ENCODE measurements at regions not wholly inside any gene's neighbourhood (a gene's known extent, or its start where the extent isn't known, plus 50 kb on each side); places are given as distances from the start of the nearest gene placed in this dataset.

DNA sequence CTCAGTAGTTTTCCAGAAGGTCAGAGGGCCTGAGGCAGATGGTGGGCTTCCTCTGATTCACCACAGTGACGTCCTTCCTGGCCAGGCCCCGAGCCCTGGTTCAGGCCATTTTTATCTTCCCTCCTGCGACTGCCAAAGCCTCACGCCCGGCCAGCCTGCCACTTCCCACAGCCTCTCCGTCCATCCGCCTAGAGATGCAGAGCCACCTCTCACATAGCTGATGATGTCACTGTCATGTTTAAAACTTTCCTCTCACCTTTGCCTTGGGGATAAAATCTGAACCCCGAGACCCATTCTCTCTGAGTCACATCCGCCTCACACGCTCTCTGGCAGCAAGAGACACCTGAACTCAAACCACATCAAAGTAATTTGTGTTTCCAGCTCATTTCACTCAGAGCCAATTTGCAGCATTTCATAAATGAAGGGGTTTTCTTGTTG lies 175.3 kb downstream of the QDPR start (continued):
- TF ChIP-seq, protein P1, sequence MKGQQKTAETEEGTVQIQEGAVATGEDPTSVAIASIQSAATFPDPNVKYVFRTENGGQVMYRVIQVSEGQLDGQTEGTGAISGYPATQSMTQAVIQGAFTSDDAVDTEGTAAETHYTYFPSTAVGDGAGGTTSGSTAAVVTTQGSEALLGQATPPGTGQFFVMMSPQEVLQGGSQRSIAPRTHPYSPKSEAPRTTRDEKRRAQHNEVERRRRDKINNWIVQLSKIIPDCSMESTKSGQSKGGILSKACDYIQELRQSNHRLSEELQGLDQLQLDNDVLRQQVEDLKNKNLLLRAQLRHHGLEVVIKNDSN (IDR thresholded peaks at IDR 0.05; ENCODE audit: borderline replicate concordance, extremely low read length, insufficient read depth, low read depth, low read length): no peak
- no peak for TF ChIP-seq NR2C2 (IDR thresholded peaks at IDR 0.05; ENCODE audit: borderline replicate concordance, control insufficient read depth, insufficient read length, low read depth)
- no peak for TF ChIP-seq SREBF1 (IDR thresholded peaks at IDR 0.05; ENCODE audit: low read length)
- TF ChIP-seq, protein P2, sequence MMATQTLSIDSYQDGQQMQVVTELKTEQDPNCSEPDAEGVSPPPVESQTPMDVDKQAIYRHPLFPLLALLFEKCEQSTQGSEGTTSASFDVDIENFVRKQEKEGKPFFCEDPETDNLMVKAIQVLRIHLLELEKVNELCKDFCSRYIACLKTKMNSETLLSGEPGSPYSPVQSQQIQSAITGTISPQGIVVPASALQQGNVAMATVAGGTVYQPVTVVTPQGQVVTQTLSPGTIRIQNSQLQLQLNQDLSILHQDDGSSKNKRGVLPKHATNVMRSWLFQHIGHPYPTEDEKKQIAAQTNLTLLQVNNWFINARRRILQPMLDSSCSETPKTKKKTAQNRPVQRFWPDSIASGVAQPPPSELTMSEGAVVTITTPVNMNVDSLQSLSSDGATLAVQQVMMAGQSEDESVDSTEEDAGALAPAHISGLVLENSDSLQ (IDR thresholded peaks at IDR 0.05): peak; percentile 74
- 0 out of 2 replicates have a peak, but pooled peaks have one; percentile 66 for TF ChIP-seq CHD2 (IDR thresholded peaks at IDR 0.05; ENCODE audit: borderline replicate concordance, low read depth, low read length)
- 0 out of 3 replicates have a peak, but pooled peaks have one; percentile 25 for TF ChIP-seq POU2F2 (IDR thresholded peaks at IDR 0.05; ENCODE audit: borderline replicate concordance, low read depth, low read length)
- TF ChIP-seq SMAD1 (IDR thresholded peaks at IDR 0.05; ENCODE audit: low read depth, partially characterized antibody): peak; percentile 72
- no peak for TF ChIP-seq KAT2A (conservative IDR thresholded peaks at IDR 0.05; ENCODE audit: control insufficient read depth, low read depth, low read length)
- TF ChIP-seq GABPA (IDR thresholded peaks at IDR 0.05; ENCODE audit: low read depth): no peak
- no peak for TF ChIP-seq HDAC2 (IDR thresholded peaks at IDR 0.05)
- no peak for TF ChIP-seq CHD4 (IDR thresholded peaks at IDR 0.05)
- TF ChIP-seq KDM1A (IDR thresholded peaks at IDR 0.05; ENCODE audit: borderline replicate concordance): no peak
- TF ChIP-seq, protein P3, sequence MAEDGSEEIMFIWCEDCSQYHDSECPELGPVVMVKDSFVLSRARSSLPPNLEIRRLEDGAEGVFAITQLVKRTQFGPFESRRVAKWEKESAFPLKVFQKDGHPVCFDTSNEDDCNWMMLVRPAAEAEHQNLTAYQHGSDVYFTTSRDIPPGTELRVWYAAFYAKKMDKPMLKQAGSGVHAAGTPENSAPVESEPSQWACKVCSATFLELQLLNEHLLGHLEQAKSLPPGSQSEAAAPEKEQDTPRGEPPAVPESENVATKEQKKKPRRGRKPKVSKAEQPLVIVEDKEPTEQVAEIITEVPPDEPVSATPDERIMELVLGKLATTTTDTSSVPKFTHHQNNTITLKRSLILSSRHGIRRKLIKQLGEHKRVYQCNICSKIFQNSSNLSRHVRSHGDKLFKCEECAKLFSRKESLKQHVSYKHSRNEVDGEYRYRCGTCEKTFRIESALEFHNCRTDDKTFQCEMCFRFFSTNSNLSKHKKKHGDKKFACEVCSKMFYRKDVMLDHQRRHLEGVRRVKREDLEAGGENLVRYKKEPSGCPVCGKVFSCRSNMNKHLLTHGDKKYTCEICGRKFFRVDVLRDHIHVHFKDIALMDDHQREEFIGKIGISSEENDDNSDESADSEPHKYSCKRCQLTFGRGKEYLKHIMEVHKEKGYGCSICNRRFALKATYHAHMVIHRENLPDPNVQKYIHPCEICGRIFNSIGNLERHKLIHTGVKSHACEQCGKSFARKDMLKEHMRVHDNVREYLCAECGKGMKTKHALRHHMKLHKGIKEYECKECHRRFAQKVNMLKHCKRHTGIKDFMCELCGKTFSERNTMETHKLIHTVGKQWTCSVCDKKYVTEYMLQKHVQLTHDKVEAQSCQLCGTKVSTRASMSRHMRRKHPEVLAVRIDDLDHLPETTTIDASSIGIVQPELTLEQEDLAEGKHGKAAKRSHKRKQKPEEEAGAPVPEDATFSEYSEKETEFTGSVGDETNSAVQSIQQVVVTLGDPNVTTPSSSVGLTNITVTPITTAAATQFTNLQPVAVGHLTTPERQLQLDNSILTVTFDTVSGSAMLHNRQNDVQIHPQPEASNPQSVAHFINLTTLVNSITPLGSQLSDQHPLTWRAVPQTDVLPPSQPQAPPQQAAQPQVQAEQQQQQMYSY (CRISPR knock-in tag; IDR thresholded peaks at IDR 0.05): no peak
- TF ChIP-seq, protein P4, sequence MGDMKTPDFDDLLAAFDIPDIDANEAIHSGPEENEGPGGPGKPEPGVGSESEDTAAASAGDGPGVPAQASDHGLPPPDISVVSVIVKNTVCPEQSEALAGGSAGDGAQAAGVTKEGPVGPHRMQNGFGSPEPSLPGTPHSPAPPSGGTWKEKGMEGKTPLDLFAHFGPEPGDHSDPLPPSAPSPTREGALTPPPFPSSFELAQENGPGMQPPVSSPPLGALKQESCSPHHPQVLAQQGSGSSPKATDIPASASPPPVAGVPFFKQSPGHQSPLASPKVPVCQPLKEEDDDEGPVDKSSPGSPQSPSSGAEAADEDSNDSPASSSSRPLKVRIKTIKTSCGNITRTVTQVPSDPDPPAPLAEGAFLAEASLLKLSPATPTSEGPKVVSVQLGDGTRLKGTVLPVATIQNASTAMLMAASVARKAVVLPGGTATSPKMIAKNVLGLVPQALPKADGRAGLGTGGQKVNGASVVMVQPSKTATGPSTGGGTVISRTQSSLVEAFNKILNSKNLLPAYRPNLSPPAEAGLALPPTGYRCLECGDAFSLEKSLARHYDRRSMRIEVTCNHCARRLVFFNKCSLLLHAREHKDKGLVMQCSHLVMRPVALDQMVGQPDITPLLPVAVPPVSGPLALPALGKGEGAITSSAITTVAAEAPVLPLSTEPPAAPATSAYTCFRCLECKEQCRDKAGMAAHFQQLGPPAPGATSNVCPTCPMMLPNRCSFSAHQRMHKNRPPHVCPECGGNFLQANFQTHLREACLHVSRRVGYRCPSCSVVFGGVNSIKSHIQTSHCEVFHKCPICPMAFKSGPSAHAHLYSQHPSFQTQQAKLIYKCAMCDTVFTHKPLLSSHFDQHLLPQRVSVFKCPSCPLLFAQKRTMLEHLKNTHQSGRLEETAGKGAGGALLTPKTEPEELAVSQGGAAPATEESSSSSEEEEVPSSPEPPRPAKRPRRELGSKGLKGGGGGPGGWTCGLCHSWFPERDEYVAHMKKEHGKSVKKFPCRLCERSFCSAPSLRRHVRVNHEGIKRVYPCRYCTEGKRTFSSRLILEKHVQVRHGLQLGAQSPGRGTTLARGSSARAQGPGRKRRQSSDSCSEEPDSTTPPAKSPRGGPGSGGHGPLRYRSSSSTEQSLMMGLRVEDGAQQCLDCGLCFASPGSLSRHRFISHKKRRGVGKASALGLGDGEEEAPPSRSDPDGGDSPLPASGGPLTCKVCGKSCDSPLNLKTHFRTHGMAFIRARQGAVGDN (IDR thresholded peaks at IDR 0.05): peak; percentile 71; the same call in 1 of the 2 replicates
- TF ChIP-seq CREB1 (IDR thresholded peaks at IDR 0.05; ENCODE audit: low read depth): peak; percentile 46; the same call in 1 of the 2 replicates
- TF ChIP-seq NFXL1 (IDR thresholded peaks at IDR 0.05; ENCODE audit: borderline replicate concordance): no peak
- TF ChIP-seq IKZF2 (IDR thresholded peaks at IDR 0.05): peak; percentile 94 to 95
- TF ChIP-seq, protein P5, sequence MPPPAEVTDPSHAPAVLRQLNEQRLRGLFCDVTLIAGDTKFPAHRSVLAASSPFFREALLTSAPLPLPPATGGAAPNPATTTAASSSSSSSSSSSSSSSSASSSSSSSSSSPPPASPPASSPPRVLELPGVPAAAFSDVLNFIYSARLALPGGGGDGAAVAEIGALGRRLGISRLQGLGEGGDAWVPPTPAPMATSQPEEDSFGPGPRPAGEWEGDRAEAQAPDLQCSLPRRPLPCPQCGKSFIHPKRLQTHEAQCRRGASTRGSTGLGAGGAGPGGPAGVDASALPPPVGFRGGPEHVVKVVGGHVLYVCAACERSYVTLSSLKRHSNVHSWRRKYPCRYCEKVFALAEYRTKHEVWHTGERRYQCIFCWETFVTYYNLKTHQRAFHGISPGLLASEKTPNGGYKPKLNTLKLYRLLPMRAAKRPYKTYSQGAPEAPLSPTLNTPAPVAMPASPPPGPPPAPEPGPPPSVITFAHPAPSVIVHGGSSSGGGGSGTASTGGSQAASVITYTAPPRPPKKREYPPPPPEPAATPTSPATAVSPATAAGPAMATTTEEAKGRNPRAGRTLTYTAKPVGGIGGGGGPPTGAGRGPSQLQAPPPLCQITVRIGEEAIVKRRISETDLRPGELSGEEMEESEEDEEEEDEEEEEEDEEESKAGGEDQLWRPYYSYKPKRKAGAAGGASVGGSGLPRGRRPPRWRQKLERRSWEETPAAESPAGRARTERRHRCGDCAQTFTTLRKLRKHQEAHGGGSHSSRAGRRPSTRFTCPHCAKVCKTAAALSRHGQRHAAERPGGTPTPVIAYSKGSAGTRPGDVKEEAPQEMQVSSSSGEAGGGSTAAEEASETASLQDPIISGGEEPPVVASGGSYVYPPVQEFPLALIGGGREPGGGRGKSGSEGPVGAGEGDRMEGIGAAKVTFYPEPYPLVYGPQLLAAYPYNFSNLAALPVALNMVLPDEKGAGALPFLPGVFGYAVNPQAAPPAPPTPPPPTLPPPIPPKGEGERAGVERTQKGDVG (CRISPR knock-in tag; IDR thresholded peaks at IDR 0.05): no peak
